Astrocyte (in vitro differentiated cells and primary cell): ENCODE measurements at regions not wholly inside any gene's neighbourhood (a gene's known extent, or its start where the extent isn't known, plus 50 kb on each side); places are given as distances from the start of the nearest gene placed in this dataset.

Experiments
- EZH2 ChIP-seq: IDR thresholded peaks from 2 replicates; pipeline ENCODE4 v1.6.1; 2012; ENCODE audit warnings: mild to moderate bottlenecking, low read length, inconsistent platforms; ENCODE audit not compliant: insufficient read depth
- TF ChIP-seq, protein P1 (sequence below): IDR thresholded peaks from 2 replicates; pipeline ENCODE4 v1.5.1; 2011; ENCODE audit warnings: low read depth, mild to moderate bottlenecking, inconsistent platforms, low read length, moderate library complexity; ENCODE audit not compliant: insufficient read depth

DNA sequence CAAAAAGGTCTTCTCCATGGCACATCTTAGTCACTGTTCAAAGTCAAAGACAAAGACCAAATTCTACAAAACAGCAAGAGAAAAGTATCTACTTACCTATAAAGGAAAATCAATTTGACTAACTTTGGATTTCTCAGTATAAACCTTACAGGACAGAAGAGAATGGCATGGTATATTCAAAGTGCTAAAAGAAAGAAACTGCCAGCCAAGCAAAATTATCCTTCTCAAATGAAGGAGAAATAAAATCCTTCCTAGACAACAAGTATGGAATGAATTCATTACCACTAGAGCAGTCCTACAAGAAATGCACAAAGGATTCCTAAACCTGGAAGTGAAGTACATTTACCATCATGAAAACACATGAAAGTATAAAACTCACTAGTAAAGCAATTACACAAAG, 235.5 kb downstream of the STK31 start:
- TF ChIP-seq, protein P1, sequence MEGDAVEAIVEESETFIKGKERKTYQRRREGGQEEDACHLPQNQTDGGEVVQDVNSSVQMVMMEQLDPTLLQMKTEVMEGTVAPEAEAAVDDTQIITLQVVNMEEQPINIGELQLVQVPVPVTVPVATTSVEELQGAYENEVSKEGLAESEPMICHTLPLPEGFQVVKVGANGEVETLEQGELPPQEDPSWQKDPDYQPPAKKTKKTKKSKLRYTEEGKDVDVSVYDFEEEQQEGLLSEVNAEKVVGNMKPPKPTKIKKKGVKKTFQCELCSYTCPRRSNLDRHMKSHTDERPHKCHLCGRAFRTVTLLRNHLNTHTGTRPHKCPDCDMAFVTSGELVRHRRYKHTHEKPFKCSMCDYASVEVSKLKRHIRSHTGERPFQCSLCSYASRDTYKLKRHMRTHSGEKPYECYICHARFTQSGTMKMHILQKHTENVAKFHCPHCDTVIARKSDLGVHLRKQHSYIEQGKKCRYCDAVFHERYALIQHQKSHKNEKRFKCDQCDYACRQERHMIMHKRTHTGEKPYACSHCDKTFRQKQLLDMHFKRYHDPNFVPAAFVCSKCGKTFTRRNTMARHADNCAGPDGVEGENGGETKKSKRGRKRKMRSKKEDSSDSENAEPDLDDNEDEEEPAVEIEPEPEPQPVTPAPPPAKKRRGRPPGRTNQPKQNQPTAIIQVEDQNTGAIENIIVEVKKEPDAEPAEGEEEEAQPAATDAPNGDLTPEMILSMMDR: no peak
- no peak for TF ChIP-seq EZH2
